HCT116 (cell line): ENCODE measurements at regions not wholly inside any gene's neighbourhood (a gene's known extent, or its start where the extent isn't known, plus 50 kb on each side); places are given as distances from the start of the nearest gene placed in this dataset.

ENCODE experiments used
- ATAC-seq: fragments of 200-7000 bp; cut with Tn5 transposase; 2 replicates; pipeline ENCODE4 v1.9.1; 2020; ENCODE audit warnings: mild to moderate bottlenecking, moderate library complexity
- BruUV-seq: library from RNA; stranded (reverse); fragments of 400-500 nt; replicated peaks from 2 replicates; lab custom pipeline; 2021; lab: Mats Ljungman, UMichigan
- CTCF ChIA-PET: fragments of 300-600 bp; sonication (Branson Sonifier 250); formaldehyde crosslinking; loops from one replicate; lab custom pipeline; 2021; ENCODE audit warnings: antibody characterized with exemption; lab: Charles Lee
- POLR2A ChIA-PET: fragments of 300-600, 350-600 bp; sonication (Branson Sonifier 250); formaldehyde crosslinking; loops from one replicate; lab custom pipeline; 2021; ENCODE audit warnings: antibody characterized with exemption; lab: Charles Lee
- RAD21 ChIA-PET, 2 experiments: fragments of 300-600 bp; sonication (Branson Sonifier 250); formaldehyde crosslinking; loops; one replicate each; lab custom pipeline; 2023; ENCODE audit warnings: low total read pairs in 2 of 2; ENCODE audit not compliant: uncharacterized antibody in 2 of 2, unreplicated experiment in 2 of 2, low non-redundant PET in 1 of 2; lab: Charles Lee
- DNase-seq: peaks from one replicate; pipeline ENCODE4 v3.0.0-alpha.2; 2010; ENCODE audit warnings: low read depth, low spot score
- H2AFZ ChIP-seq: fragments of 200-600 bp; shearing (Covaris generic), sonication (generic); 2 replicates; pipeline ENCODE4 v1.6.1; 2017; ENCODE audit warnings: low read depth, mixed run types, mixed read lengths, antibody characterized with exemption, low read length; ENCODE audit not compliant: poor library complexity, severe bottlenecking
- H3K27ac ChIP-seq: 2 replicates; pipeline ENCODE4 v1.5.1; 2012; ENCODE audit warnings: low read depth, low read length
- H3K27me3 ChIP-seq: fragments of 200-600 bp; sonication (generic); 2 replicates; pipeline ENCODE4 v1.6.1; 2016; ENCODE audit warnings: mixed run types, low read length, mixed read lengths; ENCODE audit not compliant: insufficient read depth
- H3K36me3 ChIP-seq, 2 experiments: fragments of 200-500 bp in 1 of 2; fragments of 200-600 bp in 1 of 2; sonication (Bioruptor generic) in 1 of 2; sonication (generic) in 1 of 2; 2 replicates each; pipeline versions ENCODE4 v1.5.1 to v1.6.1; 2014 to 2016; ENCODE audit warnings: low read length in 2 of 2, inconsistent platforms in 1 of 2, mixed read lengths in 1 of 2, mixed run types in 1 of 2; ENCODE audit not compliant: insufficient read depth in 2 of 2, control insufficient read depth in 1 of 2
- H3K4me1 ChIP-seq, 2 experiments: fragments of 200-600 bp in 1 of 2; sonication (generic) in 1 of 2; 2 replicates each; pipeline versions ENCODE4 v1.5.1 to v1.6.1; 2012 to 2017; ENCODE audit warnings: low read length in 2 of 2, inconsistent platforms in 1 of 2, mild to moderate bottlenecking in 1 of 2, mixed read lengths in 1 of 2, mixed run types in 1 of 2, moderate library complexity in 1 of 2; ENCODE audit not compliant: insufficient read depth in 2 of 2, control insufficient read depth in 1 of 2
- H3K4me2 ChIP-seq: fragments of 200-600 bp; sonication (generic); 2 replicates; pipeline ENCODE4 v1.6.1; 2017; ENCODE audit warnings: mixed run types, low read length, mixed read lengths
- H3K4me3 ChIP-seq, 2 experiments: fragments of 200-600 bp in 1 of 2; sonication (generic) in 1 of 2; replicated peaks in 1 of 2; 2 replicates each; pipeline ENCODE4 v1.5.1; 2011 to 2016; ENCODE audit warnings: low read length in 2 of 2, control low read depth in 1 of 2, low read depth in 1 of 2, mild to moderate bottlenecking in 1 of 2, mixed read lengths in 1 of 2, mixed run types in 1 of 2
- H3K79me2 ChIP-seq: fragments of 200-600 bp; sonication (generic); 2 replicates; pipeline ENCODE4 v1.6.1; 2017; ENCODE audit warnings: mild to moderate bottlenecking, mixed run types, low read length, moderate library complexity, mixed read lengths; ENCODE audit not compliant: insufficient read depth
- H3K9ac ChIP-seq: fragments of 200-600 bp; sonication (generic); 2 replicates; pipeline ENCODE4 v1.6.1; 2016; ENCODE audit warnings: low read length, mixed read lengths
- H3K9me2 ChIP-seq: fragments of 200-600 bp; sonication (generic), shearing (Covaris generic); 2 replicates; pipeline ENCODE4 v1.6.1; 2017; ENCODE audit warnings: mixed run types, mild to moderate bottlenecking, moderate library complexity; ENCODE audit not compliant: insufficient read depth
- H3K9me3 ChIP-seq, 2 experiments: fragments of 200-500 bp in 1 of 2; fragments of 200-600 bp in 1 of 2; sonication (Bioruptor generic) in 1 of 2; sonication (generic) in 1 of 2; 2 replicates each; pipeline ENCODE4 v1.6.1; 2014 to 2017; ENCODE audit warnings: low read length in 2 of 2, mixed read lengths in 2 of 2, inconsistent platforms in 1 of 2, low read depth in 1 of 2, mild to moderate bottlenecking in 1 of 2, mixed run types in 1 of 2, moderate library complexity in 1 of 2; ENCODE audit not compliant: control insufficient read depth in 1 of 2, insufficient read depth in 1 of 2
- H4K20me1 ChIP-seq: fragments of 200-600 bp; sonication (generic), shearing (Covaris generic); 2 replicates; pipeline ENCODE4 v1.6.1; 2017; ENCODE audit warnings: mixed run types, mild to moderate bottlenecking, moderate library complexity; ENCODE audit not compliant: insufficient read depth
- EGR1 ChIP-seq: IDR thresholded peaks from 2 replicates; pipeline ENCODE4 v1.6.1; 2012; ENCODE audit warnings: low read depth
- EZH2 ChIP-seq: fragments of 200-600 bp; sonication (generic); IDR thresholded peaks from 2 replicates; pipeline ENCODE4 v1.6.1; 2017; ENCODE audit warnings: antibody characterized with exemption, mixed run types
- JUND ChIP-seq: IDR thresholded peaks from 2 replicates; pipeline ENCODE4 v1.6.1; 2012
- POLR2AphosphoS5 ChIP-seq: IDR thresholded peaks from 2 replicates; pipeline ENCODE4 v1.6.1; 2011; ENCODE audit warnings: mild to moderate bottlenecking, low read depth, low read length, moderate library complexity
- RAD21 ChIP-seq: IDR thresholded peaks from 2 replicates; pipeline ENCODE4 v1.6.1; 2012; ENCODE audit warnings: low read depth, mild to moderate bottlenecking
- TCF7L2 ChIP-seq: IDR thresholded peaks from 2 replicates; pipeline ENCODE4 v1.7.0; 2011; ENCODE audit warnings: borderline replicate concordance, inconsistent platforms; ENCODE audit not compliant: insufficient read depth, insufficient read length; ENCODE audit errors: extremely low read depth
- ZFX ChIP-seq: fragments of 450-650 bp; IDR thresholded peaks from 2 replicates; pipeline ENCODE4 v1.6.1; 2017
- intact Hi-C: fragments of 100-400 bp; cut with micrococcal nuclease; formaldehyde crosslinking; loops from 2 replicates; pipeline ENCODE4 v1.10.0; 2022
- TF ChIP-seq, protein P1 (sequence below): IDR thresholded peaks from 2 replicates; pipeline ENCODE4 v1.6.1; 2012
- TF ChIP-seq, protein P2 (sequence below), 3 experiments: fragments of 200-600 bp in 1 of 3; sonication (generic) in 1 of 3; IDR thresholded peaks in 2 of 3; conservative IDR thresholded peaks in 1 of 3; 2 replicates each; pipeline ENCODE4 v1.5.1; 2012 to 2017; ENCODE audit warnings: low read depth in 2 of 3, low read length in 2 of 3, antibody characterized with exemption in 1 of 3, borderline replicate concordance in 1 of 3, control low read depth in 1 of 3, mild to moderate bottlenecking in 1 of 3, mixed read lengths in 1 of 3, mixed run types in 1 of 3, moderate library complexity in 1 of 3; ENCODE audit not compliant: insufficient read depth in 1 of 3
- TF ChIP-seq, protein P3 (sequence below): IDR thresholded peaks from 2 replicates; pipeline ENCODE4 v1.6.1; 2011; ENCODE audit warnings: mild to moderate bottlenecking, low read length, moderate library complexity; ENCODE audit not compliant: insufficient replicate concordance; ENCODE audit errors: extremely low read depth
- TF ChIP-seq, protein P4 (sequence below): IDR thresholded peaks from 2 replicates; pipeline ENCODE4 v1.6.1; 2012; ENCODE audit warnings: low read depth

DNA sequence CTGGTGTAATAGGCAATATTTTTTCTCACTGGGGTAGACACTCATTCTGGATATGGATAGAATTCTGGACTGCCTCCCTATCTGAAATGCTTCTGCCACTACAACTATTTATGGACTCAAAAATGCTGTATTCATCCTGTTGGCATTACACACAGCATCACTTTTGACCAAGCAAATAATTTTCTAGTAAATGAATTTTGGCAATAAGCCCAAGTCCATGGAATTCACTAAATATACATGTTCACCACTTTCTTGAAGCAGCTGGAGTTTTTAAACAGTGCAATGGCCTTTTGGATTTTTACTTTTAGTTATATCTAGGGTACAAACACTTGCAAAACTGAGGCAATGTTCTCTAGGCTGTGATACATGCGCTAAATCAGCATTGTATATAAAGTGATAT is 724.9 kb upstream of the EDIL3 start:
- ATAC-seq (no peak), DNase-seq (no peak)
- RAD21 ChIA-PET = no interaction called here
- Histone ChIP-seq H3K27me3 (no peaks in the 10 kb centered on the region), H3K9me3 (no peaks in the 10 kb centered on the region), H4K20me1 (no peaks in the 10 kb centered on the region), H3K4me3 (no peak overlapping the region), H3K4me1 (no peaks in the 10 kb centered on the region), H3K27ac (no peak overlapping the region), H3K9ac (no peak overlapping the region), H3K9me2 (peaks cover 4% of the 10 kb centered on the region; the same call in 1 of the 2 replicates), H3K79me2 (no peaks in the 10 kb centered on the region), H2AFZ (no peak overlapping the region), H3K36me3 (no peaks in the 10 kb centered on the region), H3K4me2 (no peak overlapping the region)
- intact Hi-C loops = no loop called here
- CTCF ChIA-PET = no interaction called here
- TF ChIP-seq POLR2AphosphoS5 (no peak), EZH2 (no peak), EGR1 (no peak), JUND (no peak), TCF7L2 (no peak), RAD21 (no peak), ZFX (no peak)
- TF ChIP-seq, protein P1, sequence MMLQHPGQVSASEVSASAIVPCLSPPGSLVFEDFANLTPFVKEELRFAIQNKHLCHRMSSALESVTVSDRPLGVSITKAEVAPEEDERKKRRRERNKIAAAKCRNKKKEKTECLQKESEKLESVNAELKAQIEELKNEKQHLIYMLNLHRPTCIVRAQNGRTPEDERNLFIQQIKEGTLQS = no peak
- TF ChIP-seq, protein P2, sequence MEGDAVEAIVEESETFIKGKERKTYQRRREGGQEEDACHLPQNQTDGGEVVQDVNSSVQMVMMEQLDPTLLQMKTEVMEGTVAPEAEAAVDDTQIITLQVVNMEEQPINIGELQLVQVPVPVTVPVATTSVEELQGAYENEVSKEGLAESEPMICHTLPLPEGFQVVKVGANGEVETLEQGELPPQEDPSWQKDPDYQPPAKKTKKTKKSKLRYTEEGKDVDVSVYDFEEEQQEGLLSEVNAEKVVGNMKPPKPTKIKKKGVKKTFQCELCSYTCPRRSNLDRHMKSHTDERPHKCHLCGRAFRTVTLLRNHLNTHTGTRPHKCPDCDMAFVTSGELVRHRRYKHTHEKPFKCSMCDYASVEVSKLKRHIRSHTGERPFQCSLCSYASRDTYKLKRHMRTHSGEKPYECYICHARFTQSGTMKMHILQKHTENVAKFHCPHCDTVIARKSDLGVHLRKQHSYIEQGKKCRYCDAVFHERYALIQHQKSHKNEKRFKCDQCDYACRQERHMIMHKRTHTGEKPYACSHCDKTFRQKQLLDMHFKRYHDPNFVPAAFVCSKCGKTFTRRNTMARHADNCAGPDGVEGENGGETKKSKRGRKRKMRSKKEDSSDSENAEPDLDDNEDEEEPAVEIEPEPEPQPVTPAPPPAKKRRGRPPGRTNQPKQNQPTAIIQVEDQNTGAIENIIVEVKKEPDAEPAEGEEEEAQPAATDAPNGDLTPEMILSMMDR (IDR thresholded peaks at IDR 0.05 in 2 of 3, conservative IDR thresholded peaks at IDR 0.05 in 1 of 3; ENCODE audit: borderline replicate concordance in 1 of 3, insufficient read depth in 1 of 3, low read depth in 2 of 3, low read length in 2 of 3) = no peak
- TF ChIP-seq, protein P3, sequence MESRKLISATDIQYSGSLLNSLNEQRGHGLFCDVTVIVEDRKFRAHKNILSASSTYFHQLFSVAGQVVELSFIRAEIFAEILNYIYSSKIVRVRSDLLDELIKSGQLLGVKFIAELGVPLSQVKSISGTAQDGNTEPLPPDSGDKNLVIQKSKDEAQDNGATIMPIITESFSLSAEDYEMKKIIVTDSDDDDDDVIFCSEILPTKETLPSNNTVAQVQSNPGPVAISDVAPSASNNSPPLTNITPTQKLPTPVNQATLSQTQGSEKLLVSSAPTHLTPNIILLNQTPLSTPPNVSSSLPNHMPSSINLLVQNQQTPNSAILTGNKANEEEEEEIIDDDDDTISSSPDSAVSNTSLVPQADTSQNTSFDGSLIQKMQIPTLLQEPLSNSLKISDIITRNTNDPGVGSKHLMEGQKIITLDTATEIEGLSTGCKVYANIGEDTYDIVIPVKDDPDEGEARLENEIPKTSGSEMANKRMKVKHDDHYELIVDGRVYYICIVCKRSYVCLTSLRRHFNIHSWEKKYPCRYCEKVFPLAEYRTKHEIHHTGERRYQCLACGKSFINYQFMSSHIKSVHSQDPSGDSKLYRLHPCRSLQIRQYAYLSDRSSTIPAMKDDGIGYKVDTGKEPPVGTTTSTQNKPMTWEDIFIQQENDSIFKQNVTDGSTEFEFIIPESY = no peak
- TF ChIP-seq, protein P4, sequence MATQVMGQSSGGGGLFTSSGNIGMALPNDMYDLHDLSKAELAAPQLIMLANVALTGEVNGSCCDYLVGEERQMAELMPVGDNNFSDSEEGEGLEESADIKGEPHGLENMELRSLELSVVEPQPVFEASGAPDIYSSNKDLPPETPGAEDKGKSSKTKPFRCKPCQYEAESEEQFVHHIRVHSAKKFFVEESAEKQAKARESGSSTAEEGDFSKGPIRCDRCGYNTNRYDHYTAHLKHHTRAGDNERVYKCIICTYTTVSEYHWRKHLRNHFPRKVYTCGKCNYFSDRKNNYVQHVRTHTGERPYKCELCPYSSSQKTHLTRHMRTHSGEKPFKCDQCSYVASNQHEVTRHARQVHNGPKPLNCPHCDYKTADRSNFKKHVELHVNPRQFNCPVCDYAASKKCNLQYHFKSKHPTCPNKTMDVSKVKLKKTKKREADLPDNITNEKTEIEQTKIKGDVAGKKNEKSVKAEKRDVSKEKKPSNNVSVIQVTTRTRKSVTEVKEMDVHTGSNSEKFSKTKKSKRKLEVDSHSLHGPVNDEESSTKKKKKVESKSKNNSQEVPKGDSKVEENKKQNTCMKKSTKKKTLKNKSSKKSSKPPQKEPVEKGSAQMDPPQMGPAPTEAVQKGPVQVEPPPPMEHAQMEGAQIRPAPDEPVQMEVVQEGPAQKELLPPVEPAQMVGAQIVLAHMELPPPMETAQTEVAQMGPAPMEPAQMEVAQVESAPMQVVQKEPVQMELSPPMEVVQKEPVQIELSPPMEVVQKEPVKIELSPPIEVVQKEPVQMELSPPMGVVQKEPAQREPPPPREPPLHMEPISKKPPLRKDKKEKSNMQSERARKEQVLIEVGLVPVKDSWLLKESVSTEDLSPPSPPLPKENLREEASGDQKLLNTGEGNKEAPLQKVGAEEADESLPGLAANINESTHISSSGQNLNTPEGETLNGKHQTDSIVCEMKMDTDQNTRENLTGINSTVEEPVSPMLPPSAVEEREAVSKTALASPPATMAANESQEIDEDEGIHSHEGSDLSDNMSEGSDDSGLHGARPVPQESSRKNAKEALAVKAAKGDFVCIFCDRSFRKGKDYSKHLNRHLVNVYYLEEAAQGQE = no peak
- POLR2A ChIA-PET = no interaction called here
- no TSS peak for BruUV-seq
